Suppressor macrophage treated with lipopolysaccharide for 1 hour (primary cell): ENCODE measurements at regions not wholly inside any gene's neighbourhood (a gene's known extent, or its start where the extent isn't known, plus 50 kb on each side); places are given as distances from the start of the nearest gene placed in this dataset.
A peak's percentile ranks its signal among the peaks of the same experiment; 100 is the strongest.
"Not testable (repeated sequence)": the region's sequence is repeated elsewhere in the genome, so short reads cannot be mapped to it uniquely, and the experiment has no call there.

Source experiments
- DNase-seq, 3 donors: peaks; one replicate each; pipeline ENCODE4 v3.0.0-alpha.2; 2020 to 2022

DNA sequence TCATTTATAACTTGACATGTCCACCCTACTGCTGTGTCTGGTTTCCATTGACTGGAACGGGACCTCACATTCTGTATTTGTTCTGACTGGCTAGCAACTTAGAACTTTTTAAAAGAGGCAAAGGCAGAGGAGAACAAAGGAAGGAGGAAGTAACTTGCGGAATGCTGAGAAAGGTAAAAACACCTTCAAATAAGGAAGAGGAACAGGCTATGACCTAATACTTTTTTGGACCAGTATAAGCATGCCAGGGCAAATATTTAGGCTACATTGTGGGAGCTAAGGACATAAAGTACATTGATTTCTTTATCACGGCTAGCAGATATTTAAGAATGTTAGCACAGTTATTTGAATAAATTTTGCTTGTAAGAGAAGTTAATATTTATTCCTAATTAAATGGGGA is 240.5 kb downstream of the TLR4 start:
- not testable (repeated sequence) for DNase-seq

DNA sequence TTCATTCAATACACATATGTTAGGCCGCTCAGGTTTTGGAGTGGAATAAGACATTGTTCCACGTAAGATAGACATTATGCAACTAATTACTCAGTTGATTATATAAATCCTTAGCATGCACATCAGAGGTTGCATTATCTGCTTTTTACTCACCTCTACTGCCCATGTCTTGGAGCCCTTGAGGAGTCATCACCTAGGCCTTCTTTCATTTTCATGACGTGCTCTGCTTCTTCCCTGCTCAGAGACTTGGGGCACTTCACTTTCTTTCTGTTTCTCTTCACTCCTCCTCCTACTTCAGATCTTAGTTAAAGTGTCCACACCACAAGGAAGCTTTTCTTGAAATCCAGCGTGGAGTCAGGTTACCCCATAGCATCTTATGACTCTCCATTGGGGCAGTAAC is 241.1 kb downstream of the TLR4 start:
- no peak for DNase-seq

DNA sequence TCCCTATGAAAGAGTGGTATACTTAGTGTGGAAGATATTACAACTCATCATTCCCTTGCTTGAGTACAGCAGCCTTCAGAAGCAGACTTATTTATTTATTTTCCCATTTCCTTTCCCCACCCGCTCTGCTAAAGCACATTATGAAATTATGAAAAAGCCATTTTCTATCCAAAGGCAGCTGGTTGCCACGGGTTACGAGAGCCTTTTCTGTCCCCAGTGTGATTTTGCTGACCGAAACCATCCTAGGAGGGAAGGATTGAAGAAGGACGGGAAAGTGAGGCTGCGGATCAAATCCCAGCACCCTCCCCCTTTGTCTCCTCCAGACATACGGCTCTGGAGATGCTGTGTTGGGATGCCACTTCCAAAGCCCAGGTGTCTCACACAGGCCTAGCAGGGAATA is 246.9 kb downstream of the TLR4 start:
- DNase-seq: no peak

DNA sequence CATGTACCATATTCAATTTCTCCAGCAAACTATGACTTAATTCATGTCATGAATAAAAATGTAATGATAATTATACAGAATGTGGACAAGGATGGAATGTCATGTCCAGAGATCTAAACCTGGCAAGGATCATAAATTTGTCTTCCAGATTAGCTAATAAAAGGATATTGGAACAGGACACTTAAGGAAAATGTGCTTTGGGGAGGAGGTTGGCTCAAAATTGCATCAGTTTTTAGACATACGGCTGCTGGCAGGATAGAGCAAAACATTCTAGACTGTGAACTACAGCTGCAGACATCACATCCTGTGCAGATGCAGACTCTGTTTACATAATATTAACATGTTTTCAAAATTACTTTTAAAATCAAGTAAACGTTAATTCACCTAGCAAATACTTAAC is 248.4 kb downstream of the TLR4 start:
- DNase-seq: no peak

DNA sequence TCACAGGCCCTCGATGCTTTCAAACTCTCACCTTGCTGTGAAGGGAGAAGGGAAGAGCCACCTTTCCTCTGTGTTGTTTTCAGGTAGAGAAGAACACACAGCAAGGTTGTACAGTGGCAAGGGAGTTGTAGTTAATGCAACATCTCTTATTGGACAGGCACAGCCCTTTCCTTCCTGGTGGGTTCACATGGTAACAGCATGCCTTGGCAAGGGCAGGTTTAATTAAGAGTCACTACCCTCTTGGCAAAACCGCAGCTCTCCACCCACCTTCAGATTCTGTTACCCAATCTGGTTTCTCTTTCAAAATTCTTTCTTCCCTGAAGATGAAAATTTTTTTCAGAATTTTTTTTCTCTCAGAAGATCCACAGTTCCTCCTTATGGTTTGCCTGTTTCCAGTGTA is 253.1 kb downstream of the TLR4 start:
- DNase-seq: peak in 2 of 3 donors; percentile 1 to 7

DNA sequence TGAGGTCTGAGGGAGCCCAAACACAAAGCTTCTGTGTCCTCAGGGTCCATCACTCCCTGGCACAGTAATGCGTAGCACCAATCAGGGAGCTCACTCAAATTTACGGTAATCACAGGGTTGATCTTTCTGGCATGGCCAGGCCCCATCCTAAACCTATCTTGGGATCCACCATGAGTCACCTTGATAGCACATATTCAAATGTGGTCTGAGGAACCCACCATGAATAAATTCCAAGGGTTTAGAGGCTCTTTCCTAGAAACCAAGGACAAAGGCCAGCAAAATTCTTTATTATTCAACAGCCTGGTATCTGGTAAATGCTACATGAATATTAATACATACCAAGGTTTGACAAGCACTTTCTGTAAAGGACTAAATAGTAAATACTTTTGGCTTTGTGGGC is 254.5 kb downstream of the TLR4 start:
- no peak for DNase-seq

DNA sequence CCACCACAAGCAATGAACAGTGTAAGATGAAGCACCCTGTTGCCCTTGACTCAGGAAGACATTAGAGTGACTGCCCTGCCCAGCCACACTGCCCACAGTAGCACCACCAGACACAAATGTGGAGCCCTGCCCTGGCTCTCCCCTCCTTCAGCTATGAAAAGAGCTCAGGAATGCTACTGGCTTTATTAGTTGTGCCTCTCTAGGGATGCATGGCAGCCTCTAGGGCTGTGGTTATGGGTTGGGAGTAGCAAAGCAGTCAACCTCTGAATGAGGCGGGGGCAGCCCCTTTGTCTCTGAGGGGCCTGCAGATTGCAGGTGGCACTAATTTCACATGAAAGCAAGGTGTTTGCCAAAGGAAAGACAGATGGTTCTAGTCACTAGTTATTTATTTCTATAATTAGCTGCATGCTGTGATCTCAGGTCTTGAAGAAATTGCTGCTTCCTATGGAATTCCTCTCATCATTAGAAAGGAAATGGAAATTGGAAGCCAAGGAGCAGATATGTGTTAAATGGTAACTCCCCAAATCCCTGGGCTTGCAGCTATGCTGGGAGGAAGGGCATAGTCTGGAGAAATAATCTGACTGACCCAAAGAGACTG is 259.4 kb downstream of the TLR4 start:
- no peak for DNase-seq

DNA sequence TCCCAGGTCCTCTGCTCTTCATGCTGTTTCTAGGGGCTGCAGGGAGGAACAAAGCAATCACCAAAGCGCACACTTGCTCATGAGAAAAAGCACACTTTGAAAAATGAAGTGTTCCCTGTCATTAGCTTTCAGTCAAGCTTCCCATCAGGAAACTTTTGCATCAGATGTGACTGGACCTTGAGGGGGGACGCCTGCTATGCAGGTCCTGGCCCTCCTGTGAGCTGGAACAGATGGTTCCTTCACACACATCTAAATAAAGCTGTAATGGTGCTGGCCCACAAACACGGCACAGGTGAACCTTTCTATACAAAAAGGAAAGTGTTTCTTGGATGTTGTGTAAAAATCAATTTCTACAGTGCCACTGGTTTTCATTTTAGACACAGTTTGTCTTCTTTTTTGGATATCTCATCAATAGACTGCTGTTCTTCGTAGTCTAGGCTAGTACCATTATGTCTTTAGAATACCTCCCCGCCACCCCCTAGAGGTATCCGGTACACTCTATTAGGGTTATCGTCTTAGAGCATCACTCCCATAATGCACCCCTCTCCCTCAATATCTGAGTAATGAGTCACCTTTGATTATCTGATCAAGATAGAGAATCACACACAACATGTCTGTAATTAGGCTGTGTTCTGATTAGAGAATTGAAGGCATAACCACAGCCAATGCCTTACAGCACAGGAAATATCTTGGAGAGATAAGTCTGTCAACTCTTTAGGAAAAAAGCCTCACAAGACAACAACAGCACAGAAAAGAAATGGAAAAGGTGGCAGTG is 266.3 kb downstream of the TLR4 start:
- DNase-seq: no peak

DNA sequence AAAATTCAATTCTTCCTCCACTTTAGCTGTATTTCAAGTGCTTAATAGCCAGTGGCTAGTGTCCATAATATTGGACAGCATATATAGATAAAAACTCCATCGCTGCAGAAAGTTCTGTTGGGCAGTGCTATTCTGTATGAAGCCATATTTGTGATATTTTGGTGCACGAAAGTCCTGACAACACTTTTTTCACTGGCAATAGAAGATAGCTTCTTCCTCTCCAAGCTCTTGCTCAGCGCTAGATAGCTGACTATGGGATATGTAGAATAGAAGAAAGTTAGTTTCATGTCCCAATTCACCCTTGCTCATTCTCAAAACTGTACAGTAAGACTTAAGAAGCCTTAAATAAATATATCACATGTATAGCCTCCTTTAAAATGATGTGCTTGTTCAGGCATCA is 269.9 kb downstream of the TLR4 start:
- DNase-seq: no peak

DNA sequence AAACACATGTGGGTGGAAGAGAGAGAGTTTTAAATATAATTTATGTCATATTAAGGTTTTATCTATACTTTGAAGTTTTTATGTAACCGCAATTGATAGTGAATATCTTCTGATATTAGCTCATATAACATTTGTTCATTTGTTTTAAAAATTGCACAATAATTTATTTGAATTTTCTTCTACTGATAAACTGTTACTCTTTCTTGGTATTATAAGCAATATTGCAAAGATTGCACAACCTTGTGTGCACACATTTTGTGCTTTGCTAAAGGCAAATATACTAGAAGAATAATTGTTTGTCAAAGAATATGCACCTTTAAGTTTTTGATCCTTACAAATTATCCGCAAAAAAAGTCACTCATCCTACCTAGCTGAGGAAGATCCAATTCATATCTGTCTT is 275.7 kb downstream of the TLR4 start:
- DNase-seq: no peak

DNA sequence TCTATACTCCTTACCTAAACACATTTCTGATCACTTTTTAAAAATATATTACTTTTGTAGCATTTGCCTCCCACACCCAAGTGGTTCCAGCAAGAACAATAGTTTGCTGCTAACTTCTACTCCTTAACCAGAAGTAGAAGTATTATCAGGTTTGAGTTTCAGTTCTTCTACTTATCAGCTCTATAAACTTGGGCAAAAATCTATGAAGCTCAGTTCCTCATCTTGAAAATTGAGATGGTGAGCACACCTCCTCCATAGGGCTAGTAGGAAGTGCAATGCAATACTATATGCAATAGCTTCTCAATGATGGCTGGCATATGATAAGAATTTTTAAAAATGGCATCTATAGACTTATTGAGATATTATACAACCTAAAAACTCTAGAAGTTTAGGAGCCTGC is 283.7 kb downstream of the TLR4 start:
- no peak for DNase-seq

DNA sequence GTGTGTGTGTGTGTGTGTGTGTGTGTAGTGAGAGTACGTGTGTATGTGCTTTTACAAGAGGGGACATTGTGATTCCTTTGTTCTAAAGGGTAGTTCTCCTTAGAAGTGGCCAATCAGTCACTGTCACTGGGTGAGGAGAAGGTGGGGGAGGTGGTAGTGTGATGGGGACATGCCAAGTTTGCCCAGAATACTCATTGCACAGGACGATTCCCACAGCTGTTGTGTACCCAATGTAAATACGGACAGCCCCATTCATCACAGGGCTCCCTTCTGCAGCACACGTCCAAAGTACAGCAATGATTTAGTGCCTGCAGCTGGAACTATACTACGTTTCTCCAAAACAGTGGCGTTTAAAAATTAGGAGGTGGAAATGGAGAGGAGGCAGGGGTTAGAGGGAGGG is 287.8 kb downstream of the TLR4 start:
- no peak for DNase-seq

DNA sequence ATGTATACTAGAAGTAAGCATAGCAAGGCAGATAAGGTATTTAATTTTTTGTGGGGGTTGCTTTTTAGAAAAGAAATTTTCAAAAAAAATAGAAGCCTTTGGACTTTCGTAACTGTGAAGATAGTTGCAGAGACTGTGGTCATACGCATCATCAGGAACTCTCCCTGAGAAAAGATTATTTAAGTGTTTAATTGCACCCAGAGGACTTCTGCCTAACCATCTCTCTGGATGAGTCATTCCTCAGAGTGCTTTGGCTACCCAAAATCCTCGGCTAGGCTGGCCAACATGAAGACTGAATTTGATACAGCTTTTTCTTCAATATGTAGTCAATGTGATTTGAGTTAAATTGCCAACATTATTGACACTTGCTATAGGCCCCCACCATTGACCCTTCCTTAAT is 296.4 kb downstream of the TLR4 start:
- DNase-seq: no peak

DNA sequence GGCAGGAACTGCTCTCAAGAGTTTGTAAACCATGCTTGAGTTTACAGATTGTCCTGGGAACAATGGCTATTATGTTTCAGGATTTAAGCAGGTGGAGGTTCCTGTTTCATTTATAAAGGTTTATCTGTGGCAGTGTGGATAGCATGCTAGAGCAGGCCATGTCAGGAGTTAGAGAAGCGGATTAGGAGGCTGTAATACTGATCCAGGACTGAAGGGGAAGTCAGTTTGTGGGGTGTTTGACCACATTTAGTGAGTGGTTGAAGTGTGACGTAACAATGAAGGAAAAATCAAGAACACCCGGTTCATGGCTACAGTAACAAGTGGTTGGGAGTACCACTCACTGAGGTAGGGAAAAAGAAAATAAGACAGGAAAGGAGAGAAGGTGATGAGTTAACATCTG is 299.0 kb downstream of the TLR4 start:
- DNase-seq: no peak

DNA sequence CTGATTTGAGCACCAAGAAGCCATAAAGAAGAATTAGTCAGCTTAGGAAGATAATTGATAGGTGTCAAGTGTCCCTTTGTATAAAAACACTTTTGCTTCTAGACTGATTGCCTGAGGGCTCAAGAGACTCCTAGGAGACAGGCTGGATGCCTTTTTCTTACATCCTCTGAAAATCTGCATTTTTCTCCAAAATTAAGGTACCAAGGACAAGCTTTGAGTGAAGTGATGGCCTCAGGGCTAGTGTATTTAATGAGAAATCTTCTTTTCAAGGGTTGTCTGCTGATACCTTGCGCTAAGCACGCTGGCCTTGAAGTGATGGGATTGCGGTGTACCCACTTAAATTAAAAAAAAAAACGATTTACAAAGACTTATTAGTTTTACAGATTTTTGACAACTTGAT is 304.0 kb downstream of the TLR4 start:
- no peak for DNase-seq

DNA sequence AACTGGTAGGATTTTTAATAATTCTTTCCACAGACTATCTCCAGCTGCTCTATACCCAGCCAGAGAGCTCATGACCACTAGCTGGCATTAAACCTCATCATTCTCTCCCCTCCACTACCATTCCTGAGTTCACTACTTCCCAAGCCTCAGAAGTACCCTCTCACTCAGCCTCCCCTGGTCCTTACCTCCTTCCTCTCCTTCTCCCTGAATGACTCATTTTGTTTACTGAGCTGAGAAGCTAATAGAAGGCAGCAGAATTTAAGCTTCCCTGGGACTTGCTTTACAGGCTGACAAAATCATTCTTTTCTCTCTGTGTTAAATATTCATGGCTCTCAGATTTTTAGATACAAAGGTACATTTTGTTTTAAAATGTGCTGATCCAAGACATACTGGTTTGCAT is 305.4 kb downstream of the TLR4 start:
- DNase-seq: no peak

DNA sequence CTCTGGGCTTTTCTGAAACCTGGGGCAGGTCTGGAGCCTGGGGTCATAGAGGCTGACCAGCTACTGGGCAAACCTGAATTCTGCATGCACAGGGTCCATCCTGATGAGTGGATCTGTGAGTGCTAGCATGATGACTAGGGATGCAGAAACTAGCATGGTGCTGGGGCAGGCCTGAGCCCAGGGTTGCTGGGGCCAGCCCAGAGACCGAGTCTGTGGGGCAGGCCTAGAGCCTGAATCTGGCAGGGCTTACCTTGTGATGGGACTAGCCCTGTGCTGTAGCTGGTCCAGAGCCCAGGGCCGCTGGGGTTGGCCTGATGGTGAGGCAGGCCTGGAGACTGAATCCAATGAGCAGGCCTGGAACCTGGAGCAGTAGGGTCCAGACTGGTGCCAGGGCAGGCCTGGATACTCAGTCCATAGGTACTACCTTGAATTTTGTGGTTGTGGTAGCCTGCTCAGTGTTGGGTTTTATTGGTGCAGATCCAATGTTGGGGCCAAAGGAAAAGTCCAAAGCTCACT is 313.5 kb downstream of the TLR4 start:
- DNase-seq: no peak

DNA sequence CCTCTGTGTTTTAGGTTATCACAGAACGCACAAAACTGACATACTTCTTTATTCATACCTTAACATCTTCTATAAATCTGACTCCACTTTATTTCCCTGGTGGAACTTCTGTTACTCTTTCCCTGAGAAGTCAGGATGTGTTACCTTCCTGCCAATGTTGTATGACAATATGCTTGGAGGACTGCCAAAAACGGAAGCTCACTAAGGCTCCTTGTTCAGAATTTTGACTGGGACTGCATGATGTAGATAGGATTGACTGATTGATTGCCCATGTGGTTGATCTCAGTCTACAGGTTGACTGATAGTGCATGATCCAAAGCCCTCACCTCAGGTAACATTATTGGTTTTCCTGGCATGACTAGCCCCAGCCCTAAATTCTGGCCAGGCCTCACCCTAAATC is 319.4 kb downstream of the TLR4 start:
- DNase-seq: no peak

DNA sequence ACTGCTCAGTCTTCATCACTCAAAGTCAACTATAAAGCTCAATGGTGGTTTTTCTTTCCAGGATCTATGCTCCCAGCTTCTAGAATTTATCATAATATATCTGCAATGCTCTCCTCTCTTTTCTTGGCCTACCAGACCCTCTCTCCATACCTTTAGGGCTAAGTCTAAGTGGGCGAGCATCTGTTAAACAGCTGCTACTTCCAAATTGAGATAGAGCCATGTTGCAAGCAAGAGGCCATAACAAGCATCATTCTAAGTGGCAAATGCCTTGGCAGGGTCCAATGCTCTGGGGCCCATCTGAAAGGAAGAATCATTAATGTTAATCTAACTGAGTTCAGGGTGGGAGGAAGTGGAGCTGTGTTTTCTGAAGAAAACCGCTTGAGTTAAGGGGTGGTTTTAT is 324.0 kb downstream of the TLR4 start:
- DNase-seq: no peak

DNA sequence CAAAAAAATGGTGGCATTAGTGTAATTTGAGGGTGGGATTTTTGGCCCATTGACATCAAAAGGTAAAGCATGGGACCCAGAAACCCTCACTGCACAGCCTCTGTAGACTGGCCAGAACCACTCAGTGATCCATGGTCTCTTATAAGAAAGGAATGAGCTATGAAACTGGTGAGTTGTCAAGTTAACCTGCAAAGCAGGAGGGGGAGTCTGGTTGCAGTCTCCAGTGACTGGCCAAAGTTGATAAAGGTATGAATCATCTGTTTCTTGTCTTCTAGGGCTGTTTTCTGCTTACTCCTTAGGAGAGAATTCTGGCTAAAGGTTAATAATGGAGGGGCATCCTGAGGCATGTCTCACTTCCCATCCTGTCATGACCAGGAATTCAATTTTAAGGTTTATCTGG is 325.2 kb downstream of the TLR4 start:
- DNase-seq: no peak

DNA sequence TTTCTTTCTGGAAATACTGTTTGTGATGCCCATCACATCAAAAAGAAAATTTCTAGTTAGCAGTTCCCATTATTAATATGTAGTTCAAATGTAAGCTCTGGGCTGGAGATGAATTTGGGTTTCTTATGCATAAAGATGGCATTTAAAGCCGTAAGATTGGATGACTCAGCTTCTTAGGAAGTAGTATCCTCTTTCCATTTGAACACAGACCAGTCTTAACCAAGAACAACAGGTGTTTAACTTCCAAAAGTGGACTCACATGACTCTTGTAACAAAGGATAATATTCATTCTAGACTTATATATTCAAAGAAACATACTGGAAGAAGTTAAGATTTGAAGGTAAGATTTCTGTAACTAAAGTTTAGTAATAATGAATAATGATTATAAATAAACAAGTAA is 330.5 kb downstream of the TLR4 start:
- no peak for DNase-seq

DNA sequence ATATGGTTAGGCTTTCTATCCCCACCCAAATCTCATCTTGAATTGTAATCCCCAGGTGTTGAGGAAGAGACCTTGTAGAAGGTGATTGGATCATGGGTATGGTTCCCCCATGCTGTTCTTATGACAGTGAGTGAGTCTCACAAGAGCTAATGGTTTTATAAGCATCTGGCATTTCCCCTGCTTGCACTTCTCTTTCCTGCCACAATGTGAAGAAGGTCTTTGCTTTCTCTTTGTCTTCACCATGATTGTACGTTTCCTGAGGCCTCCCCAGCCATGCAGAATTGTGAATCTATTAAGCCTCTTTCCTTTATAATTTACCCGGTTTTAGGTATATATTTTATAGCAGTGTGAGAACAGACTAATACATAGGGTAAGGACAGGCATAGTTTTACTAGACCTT is 334.5 kb downstream of the TLR4 start:
- no peak for DNase-seq

DNA sequence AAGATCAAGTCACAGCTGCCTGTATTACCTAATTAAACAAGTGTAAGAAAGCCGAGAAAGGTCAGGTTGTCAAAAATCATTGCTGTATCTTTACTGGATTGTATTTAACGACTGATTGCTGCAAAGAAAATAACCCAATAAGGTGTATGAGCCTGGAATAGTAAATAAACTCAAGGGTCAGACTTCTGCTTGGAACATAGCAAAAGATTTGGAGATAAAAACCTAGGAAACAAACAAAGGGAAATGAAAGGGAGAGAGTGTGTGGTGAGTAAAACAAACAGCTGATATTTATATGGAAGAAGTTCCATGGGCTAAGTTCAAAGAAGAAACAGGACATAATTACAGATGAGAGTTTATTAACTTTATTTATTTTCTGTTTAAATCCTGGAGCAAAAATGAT is 354.0 kb downstream of the TLR4 start:
- no peak for DNase-seq

DNA sequence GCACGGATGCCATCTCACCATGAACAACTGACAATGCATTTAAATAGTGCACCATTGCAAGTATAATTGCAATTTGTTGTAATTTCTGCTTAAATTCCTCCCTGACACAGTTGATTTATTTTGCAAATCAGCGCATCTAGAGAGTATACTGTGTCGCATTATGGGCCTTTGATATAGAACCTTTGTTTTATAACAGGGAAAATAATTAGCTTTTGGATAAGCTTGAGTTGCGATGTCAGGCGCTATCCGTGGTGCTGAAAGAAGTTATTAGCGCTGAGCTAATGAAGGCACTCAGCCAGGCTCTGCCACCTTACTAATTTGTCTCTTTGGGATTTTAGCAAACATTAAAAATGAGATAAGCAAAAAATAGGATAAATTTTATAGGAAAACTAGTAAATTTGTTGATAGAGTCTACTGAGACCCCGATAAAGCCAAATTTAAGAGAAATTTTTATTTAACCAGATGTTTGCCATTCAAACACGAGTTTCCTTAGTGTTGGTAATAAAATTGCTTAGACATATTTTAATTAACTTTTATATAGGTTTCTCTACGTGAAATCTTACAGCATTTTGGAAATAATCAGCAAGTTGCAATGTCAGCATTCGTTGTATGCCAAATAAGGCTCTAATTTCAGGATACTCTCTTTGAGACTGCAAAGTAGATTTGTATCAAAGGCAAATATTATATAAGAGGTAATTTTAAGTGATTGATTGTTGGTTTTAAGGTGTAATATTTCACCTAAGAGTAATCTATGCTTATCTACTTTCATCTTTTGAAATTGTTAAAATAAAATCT is 355.5 kb downstream of the TLR4 start:
- peak; percentile 29 to 64 (median 55) for DNase-seq
